ENCODE measurements at regions not wholly inside any gene's neighbourhood (a gene's known extent, or its start where the extent isn't known, plus 50 kb on each side); places are given as distances from the start of the nearest gene placed in this dataset.

GRCh38 chr21:16563795-16564194, 834.0 kb downstream of the USP25 start:
- in situ Hi-C loops (cut with MboI; ENCODE audit: low sequenced_read_pairs in 4 of 4): no loop called here
- intact Hi-C loops (cut with DNase I; ENCODE audit: low total_unique reads): no loop called here
- no peak for DNase-seq
- H3K4me1 ChIP-seq: peaks cover 0 to 2% of the 10 kb centered on the region in 2 donors
- no peak overlapping the region for H3K27ac ChIP-seq
- ATAC-seq: no peak
- H3K4me3 ChIP-seq: no peak overlapping the region
- no peaks in the 10 kb centered on the region for H3K9me3 ChIP-seq
- TF ChIP-seq POLR2A (IDR thresholded peaks at IDR 0.05) (no peak), CTCF (IDR thresholded peaks at IDR 0.05 in 4 of 5, conservative IDR thresholded peaks at IDR 0.05 in 1 of 5) (no peak)
- no peaks in the 10 kb centered on the region for H3K36me3 ChIP-seq
- H3K27me3 ChIP-seq: no peaks in the 10 kb centered on the region

GRCh38 chr21:16568244-16568643, 838.5 kb downstream of the USP25 start:
- H3K4me1 ChIP-seq: peaks cover 25 to 27% of the 10 kb centered on the region in 2 donors
- no peaks in the 10 kb centered on the region for H3K27me3 ChIP-seq
- TF ChIP-seq POLR2A (IDR thresholded peaks at IDR 0.05): no peak
- no peak for TF ChIP-seq CTCF (IDR thresholded peaks at IDR 0.05 in 4 of 5, conservative IDR thresholded peaks at IDR 0.05 in 1 of 5)
- in situ Hi-C loops (cut with MboI; ENCODE audit: low sequenced_read_pairs in 4 of 4): no loop called here
- H3K27ac ChIP-seq: no peak overlapping the region
- intact Hi-C loops (cut with DNase I; ENCODE audit: low total_unique reads): no loop called here
- H3K9me3 ChIP-seq: no peaks in the 10 kb centered on the region
- H3K36me3 ChIP-seq: no peaks in the 10 kb centered on the region
- ATAC-seq (no peak), DNase-seq (no peak)
- no peak overlapping the region for H3K4me3 ChIP-seq

DNA sequence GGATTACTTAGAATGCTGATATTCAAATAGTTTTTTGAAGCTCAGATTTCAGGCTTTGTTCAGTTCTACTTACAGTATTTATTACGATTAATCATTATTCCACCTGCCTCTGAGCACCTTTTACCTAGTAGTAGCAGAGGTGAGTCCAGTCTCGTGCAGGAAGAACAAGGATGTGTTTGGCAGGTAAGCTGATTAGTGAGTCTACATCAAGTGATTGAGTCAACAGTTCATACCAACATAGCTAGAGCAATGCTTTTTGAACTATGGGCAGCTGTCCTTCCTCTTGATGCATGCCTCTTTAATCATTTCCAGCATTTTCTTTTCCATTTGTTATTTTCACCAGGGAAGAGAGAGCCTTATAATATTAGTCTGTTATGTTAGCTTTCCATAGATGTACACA, 838.9 kb downstream of the USP25 start:
- intact Hi-C loops (cut with DNase I; ENCODE audit: low total_unique reads): no loop called here
- Histone ChIP-seq H3K9me3 (no peaks in the 10 kb centered on the region), H3K4me3 (no peak overlapping the region), H3K27me3 (no peaks in the 10 kb centered on the region), H3K4me1 (peaks cover 25 to 26% of the 10 kb centered on the region in 2 donors), H3K27ac (no peak overlapping the region), H3K36me3 (no peaks in the 10 kb centered on the region)
- ATAC-seq (no peak), DNase-seq (no peak)
- TF ChIP-seq POLR2A (IDR thresholded peaks at IDR 0.05) (no peak), CTCF (IDR thresholded peaks at IDR 0.05 in 4 of 5, conservative IDR thresholded peaks at IDR 0.05 in 1 of 5) (no peak)
- in situ Hi-C loops (cut with MboI; ENCODE audit: low sequenced_read_pairs in 4 of 4): no loop called here

- intact Hi-C loops (cut with DNase I; ENCODE audit: low total_unique reads) (loop anchor here (5.0 to 10.0 kb wide), 2 partner anchors 32 to 375 kb away; no protein-coding TSS in a partner anchor), in situ Hi-C loops (cut with MboI; ENCODE audit: low sequenced_read_pairs in 4 of 4) (no loop called here)
- Histone ChIP-seq H3K36me3 (no peaks in the 10 kb centered on the region), H3K4me3 (no peak overlapping the region), H3K27ac (peak overlapping the region in 2 of 4 donors; percentile 49 to 67), H3K27me3 (no peaks in the 10 kb centered on the region), H3K4me1 (peaks cover 25 to 30% of the 10 kb centered on the region in 2 donors), H3K9me3 (no peaks in the 10 kb centered on the region)
- DNase-seq: no peak
- no peak for ATAC-seq
- TF ChIP-seq POLR2A (IDR thresholded peaks at IDR 0.05) (no peak), CTCF (IDR thresholded peaks at IDR 0.05 in 4 of 5, conservative IDR thresholded peaks at IDR 0.05 in 1 of 5) (no peak)
Measured at GRCh38 chr21:16569679-16570078, 839.9 kb downstream of the USP25 start.

DNA sequence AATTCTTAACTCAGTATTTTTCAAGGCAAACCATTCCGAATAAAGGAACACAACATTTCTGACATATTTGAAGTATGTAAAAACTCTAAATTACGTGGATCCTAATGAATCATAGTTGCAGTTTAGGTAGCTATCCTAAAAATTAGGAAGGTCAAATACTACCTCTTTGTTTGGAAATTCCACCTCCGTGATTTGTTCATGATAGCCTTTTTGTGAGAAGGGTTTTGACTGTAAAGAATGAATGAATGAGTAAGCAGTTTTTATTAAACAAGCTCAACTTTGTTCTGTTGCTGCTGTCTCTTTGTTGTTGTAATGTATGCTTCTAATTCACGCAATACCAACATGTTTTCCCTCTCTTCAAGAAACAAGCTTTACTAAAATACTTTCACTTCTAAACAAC, 840.4 kb downstream of the USP25 start:
- TF ChIP-seq CTCF (IDR thresholded peaks at IDR 0.05 in 4 of 5, conservative IDR thresholded peaks at IDR 0.05 in 1 of 5) (no peak), POLR2A (IDR thresholded peaks at IDR 0.05) (no peak)
- Histone ChIP-seq H3K27ac (peak overlapping the region; percentile 13 to 67 (median 50)), H3K36me3 (no peaks in the 10 kb centered on the region), H3K9me3 (no peaks in the 10 kb centered on the region), H3K27me3 (no peaks in the 10 kb centered on the region), H3K4me1 (peaks cover 25 to 30% of the 10 kb centered on the region in 2 donors), H3K4me3 (peak overlapping the region in 1 of 4 donors; percentile 28)
- DNase-seq (no peak), ATAC-seq (no peak)
- in situ Hi-C loops (cut with MboI; ENCODE audit: low sequenced_read_pairs in 4 of 4) (no loop called here), intact Hi-C loops (cut with DNase I; ENCODE audit: low total_unique reads) (loop anchor here (5.0 to 10.0 kb wide), 2 partner anchors 33 to 375 kb away; no protein-coding TSS in a partner anchor)

Data from gastrocnemius medialis (tissue), 4 donors.